NCI-H345 treated with DMSO at 0.1 percent for 48 hours (cell line): ENCODE measurements at regions not wholly inside any gene's neighbourhood (a gene's known extent, or its start where the extent isn't known, plus 50 kb on each side); places are given as distances from the start of the nearest gene placed in this dataset.
A peak's percentile ranks its signal among the peaks of the same experiment; 100 is the strongest.
"Not testable (repeated sequence)": the region's sequence is repeated elsewhere in the genome, so short reads cannot be mapped to it uniquely, and the experiment has no call there.

Source experiments
- DNase-seq: peaks from one replicate; lab custom pipeline; 2025; ENCODE audit not compliant: unreplicated experiment; lab: John Stamatoyannopoulos, UW

GRCh38 chr2:64280812-64281211 lies 136.6 kb upstream of the PELI1 start:
- DNase-seq = not testable (repeated sequence)

DNA sequence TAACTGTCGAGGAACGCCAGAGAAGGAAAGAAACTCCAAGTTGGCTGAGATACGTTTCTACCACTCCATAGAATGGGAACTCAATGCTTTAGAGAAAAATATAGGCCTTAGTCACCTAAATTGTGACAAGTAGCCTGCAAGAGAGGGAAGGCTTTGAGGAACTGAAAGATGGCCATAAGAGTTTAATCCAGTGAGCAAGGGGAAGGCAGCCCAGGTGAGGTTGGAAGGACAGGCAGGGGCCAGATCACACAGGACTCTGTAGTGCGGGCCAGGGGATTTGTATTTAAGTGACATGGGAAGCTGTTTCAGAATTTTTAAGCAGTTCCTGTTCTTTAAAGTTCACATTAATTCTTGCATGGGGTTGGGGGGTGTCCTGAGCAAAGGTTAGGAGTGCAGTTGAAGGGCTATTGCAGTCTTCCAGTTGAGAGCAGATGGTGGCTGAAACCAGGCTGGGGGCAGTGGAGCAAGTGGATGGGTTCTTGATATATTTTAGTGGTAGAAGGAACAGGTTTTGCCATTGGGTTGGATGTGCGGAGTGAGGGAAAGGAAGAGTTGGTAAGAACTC lies 138.9 kb upstream of the PELI1 start:
- no peak for DNase-seq

GRCh38 chr2:64283641-64284361 lies 139.6 kb upstream of the PELI1 start:
- no peak for DNase-seq

DNA sequence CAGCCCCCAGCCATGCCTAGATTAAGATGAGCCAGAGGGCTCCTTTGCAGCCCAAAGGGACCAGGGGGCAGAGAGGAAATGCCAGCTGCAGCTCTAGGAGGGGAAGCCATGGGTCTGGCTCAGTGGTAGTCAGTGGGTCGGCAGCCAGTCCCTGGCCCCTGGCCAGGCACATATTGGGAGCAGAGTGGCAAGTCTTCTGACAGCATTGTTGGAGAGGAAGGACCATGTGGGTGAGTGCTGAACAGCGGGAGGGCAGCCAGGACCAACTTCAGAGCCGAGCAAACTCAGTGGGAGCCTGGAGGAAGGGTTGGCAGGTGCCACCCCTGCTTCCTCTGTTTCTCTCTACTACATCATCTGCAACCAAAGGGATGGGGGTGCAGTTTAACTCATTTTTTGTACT lies 140.5 kb upstream of the PELI1 start:
- peak; percentile 24 for DNase-seq

DNA sequence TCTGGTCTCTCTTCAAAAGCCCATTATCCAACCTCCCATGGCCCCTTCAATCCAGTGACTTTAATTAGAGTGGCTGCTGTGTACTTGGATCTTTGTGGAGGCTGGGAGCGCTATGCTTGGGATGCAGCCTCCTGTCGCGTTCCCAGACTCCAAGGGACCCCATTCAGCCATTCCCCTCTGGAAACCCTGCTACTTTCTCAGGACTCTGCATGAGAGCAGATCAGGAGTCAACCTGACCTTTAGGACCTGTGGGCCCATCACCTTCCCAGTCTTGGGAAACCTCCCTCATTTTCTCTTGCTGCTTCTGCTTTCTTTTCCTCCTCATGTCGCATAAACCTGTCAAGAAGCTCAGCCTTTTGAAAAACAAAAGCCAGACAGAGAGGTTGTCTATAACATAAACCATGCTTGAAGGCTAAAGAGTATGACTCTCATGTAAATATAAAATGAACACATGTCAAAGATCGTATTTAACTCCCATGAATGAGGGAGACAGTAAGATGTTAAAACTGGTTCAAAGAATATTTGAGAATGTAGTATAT lies 143.1 kb upstream of the PELI1 start:
- DNase-seq = no peak

DNA sequence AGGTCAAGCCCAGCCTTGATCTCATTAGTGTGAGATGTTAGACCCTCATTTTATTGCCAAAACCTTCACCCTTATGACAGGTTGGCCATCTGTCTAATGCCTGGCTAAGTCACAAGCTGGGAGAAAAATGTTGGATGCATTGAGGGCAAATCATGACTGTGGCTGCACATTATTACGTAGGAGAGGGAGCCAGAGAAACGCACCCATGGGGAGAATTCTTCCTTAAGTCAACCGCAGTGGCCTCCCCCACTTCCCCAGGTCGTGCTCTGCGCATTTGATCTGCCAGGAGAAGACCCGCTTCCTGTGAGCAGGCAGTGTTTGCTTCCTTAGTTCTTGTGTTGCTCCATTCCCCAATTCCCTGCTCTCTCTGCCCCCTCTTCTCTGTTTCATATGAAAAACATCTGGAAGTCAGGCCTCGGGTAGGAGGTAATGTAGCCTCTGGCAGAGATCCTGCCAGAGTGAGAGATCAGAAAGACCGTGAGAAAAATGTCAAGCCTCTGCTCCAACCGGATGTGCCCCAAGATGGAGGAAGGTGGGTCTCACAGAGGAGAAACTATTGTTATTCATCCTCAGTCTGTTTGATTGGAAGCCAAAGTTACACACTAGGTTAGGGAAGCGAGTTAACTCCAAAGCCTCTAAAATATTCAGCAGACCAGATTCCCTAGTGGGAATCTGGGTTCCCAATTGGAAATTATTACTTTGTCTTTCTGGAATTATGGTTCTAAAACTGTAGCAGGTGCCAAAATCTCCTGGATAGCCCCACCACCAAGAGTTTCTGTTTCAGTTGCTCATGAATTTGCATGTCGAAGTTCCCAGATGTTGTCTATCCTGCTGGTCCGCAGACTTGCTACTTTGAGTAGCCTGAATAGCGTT lies 144.3 kb upstream of the PELI1 start:
- no peak for DNase-seq

DNA sequence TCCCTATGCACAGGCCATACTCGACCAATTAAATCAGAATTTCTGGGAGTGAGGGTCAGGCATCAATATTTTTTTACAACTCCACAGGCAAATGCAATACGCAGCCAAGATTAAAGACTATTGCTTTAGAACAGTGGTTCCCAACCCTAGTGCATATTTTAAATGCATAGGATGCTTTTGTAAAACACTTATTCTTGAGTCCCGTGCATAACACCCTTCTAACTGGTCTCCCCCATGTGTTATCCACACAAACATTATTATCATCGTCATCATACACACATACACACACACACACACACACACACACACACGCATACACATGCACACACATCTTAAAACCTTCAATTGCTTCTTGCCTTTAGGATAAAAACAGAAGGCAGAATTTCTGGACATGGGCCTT lies 145.0 kb upstream of the PELI1 start:
- no peak for DNase-seq

- DNase-seq = no peak
Measured at GRCh38 chr2:64289737-64290136, 145.5 kb upstream of the PELI1 start.

- no peak for DNase-seq
Measured at GRCh38 chr2:64291181-64291580, 147.0 kb upstream of the PELI1 start.

GRCh38 chr2:64295326-64296139 lies 151.3 kb upstream of the PELI1 start:
- no peak for DNase-seq

- DNase-seq = no peak
Measured at GRCh38 chr2:64296140-64296480, 151.9 kb upstream of the PELI1 start.

DNA sequence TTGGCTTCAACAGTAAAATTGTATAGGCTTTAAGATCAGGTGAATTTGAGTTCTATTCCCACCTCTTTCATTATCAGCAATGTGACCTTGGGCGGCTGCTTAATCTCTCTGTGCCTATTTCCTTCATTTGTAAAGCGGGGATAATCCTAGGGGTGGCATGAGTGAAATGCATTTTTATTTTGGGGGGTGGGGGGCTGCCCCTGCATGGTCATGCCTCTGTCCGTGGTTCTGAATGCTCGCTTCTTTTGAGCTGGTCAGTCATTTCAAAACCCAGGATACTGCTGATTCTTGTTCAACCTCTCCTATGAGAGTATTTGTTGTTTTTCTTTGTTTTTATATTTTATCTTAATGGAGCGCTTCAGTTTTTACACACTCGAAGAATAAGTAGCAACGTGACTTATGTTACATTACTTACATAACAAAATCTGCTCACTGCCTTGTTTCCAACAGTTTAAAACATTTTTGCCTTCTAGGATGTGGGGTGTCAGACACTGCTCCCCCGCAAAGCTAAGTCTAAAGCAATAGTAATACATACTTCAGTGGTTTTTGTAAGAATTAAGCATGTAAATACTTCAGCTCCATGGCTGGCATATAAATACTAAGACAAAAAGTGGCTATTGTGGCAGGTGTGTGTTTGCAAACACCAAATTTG lies 152.6 kb upstream of the PELI1 start:
- no peak for DNase-seq

DNA sequence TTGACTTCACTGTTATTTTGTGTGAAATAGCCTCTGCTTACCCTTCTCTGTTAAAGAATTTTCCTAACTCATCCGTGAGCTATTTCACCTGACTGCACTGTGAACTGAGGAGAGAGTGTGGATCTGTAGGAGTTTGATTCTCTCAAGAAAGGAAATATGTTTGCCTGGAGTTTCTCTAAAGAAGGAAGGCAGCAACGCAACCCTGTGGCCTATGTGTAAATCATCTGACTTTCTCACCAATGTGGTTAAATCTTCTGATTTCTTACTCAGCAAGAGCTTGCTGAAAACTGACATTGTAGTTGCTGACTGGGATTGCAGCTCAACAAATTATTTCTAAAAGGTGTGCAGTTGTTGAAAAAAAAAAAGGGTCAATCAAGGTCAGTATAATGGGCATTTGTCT lies 153.9 kb upstream of the PELI1 start:
- DNase-seq = no peak

- DNase-seq = no peak
Measured at GRCh38 chr2:64300066-64300465, 153.9 kb upstream of the LGALSL start.

DNA sequence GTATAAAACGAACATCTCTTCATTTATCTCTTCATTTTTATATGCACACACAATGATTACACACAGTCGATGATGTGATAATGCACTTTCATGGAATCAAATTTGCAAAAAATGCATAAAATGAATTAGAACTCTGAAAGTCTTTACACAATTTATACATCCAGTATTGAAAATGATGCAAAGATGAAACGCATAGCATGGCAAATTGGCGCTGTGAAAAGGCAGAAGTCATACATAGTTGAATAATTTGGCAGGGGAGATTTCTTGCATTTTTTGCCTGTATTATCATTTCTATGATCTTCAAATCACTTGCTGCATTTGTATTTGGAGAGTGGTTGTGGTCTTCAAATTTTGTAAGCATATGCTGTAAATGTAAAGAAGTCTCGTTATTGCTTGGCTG lies 150.7 kb upstream of the LGALSL start:
- DNase-seq = no peak

DNA sequence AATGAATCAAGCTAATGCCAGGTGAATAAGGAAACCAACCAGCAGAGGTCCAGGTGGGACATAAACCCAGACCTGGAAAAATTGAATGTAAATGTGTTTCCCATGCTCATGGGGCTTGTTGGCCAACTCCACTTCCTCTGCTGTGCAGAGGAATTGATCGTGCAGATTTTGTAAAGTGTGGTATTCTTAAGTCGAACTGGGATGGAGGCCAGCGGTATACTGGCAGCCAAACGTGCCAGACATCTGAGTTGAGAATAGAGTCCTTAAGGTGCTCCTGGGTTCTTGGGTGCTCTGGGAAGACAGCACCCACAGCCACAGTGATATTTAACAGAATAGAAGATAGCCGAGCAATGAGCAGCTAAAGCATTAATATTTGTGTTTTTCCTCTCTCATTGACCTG lies 146.5 kb upstream of the LGALSL start:
- no peak for DNase-seq

GRCh38 chr2:64311191-64311910 lies 142.6 kb upstream of the LGALSL start:
- no peak for DNase-seq

GRCh38 chr2:64311948-64312621 lies 141.9 kb upstream of the LGALSL start:
- DNase-seq = no peak

DNA sequence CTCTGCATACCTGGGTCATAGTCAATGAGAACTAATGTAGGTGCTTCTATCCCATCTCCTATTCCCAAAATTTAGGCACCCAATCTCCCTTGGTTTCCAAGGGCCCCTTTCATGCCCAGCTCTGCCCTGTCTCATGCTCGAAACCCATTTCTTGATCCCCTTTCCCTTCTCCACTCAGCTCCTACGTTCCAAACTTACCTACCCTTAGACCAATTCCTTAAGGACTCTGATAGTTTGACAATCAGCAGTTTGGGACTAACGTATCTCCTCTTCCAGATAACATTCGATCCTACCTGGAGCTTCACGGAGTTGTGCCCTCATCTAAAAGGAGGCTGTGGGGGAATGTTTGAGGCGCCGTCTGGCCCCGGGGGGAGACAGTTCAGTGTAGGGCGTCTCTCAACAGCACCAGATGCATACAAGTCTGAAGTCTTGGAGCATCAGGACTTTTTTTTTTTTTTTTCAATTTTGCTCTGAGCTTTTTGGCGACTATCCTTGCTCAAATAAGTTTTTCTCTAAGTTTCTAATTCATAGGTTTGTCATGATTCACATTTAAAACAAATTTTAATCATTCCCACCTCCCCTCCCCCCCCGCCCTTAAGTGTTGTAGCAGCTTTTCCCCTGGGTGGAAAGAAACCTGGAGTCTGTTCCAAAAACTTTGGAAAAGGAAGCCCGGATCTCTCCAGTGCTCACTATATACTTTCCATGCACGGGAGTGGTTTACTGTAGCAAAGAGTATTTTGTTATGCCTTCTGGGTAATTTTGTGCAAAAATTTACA lies 141.2 kb upstream of the LGALSL start:
- DNase-seq = no peak
